DMS 273 (cell line): ENCODE measurements at regions not wholly inside any gene's neighbourhood (a gene's known extent, or its start where the extent isn't known, plus 50 kb on each side); places are given as distances from the start of the nearest gene placed in this dataset.

Experiments
- DNase-seq: peaks from one replicate; lab custom pipeline; 2025; ENCODE audit not compliant: unreplicated experiment; lab: John Stamatoyannopoulos, UW

DNA sequence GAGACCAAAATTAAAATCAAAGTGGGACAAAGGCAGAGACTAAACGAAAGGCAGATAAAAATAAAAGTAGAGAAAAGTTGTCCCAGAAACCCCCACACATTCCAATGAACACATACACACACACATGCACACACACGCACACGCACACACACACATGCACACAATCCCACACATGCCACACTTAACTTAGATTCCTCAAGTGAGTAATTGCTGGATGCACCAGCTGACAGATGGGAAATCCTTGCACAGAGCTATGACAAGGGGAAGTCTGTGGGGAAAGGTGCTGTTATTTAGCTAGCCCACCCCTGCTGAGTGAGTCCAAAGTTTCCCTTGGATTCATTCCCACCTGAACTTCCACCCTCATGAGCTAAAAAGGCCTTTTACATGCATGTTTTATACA is 233.9 kb downstream of the RAB28 start:
- no peak for DNase-seq

DNA sequence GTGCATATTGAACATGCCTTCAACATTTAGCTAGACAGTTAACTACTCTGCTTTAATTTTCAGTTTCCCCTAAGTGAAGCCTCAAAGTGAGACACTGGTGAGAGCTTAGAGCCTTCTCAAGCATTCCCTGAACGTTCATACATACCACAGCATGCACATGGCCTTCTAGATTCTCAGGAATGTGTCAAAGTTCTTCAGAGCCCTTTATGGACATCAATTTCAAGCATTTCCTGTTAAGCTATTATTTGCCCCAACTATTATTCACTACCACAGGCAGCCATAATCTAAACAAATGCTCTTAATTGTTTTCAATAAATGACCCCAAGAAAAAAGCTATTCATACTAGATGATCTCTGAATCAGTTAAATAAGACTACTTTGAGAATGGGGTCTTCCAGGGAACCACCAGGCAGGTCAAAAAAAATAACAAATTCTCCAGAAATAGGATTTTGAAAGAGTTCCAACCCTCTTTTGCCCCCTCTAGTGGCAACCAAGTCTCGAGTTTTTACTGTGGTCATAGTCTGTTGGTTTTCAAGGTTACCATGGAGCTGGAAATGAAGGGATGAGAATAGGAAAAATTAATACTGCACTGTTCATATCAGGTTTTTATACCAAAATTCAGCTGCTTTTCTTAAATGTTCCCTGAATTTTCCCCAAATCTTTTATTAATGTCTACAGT is 235.4 kb downstream of the RAB28 start:
- peak; percentile 3 for DNase-seq

DNA sequence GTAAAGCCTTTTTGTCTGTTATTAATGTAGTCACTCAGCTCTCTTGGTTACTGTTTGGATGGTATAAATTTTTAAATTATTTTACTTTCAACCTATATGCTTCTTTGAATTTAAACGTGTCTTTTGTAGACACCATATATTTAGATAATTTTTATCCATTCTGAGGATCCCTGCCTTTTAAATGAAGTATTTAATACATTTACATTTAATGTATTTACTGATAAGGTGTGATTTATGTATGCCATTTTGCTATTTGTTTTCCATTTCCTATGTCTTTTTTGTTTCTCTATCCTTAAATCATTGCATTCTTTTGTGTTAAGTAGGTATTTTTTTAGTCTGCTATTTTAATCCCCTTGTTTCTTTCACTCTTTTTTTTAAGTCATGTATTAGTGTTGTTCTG is 238.0 kb downstream of the RAB28 start:
- no peak for DNase-seq

DNA sequence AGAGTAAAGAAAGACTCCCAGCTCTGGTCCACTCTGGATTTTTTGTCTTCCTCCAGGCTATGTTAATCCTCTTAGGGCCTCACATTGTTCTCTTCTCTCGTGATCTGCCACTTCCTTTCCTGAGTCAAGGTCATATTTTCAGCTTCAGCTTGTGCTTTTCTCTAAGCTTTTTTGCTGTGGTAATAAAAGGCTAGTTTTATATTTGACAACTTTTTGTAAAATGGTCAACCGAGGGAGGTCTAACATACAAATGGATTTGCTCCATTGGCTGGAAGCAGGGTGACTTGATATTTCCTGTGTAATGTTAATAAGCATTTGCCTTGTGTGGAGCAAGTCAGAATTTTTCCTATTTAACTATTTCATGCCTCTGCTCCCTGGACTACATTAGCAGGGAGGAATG is 239.7 kb downstream of the RAB28 start:
- no peak for DNase-seq

DNA sequence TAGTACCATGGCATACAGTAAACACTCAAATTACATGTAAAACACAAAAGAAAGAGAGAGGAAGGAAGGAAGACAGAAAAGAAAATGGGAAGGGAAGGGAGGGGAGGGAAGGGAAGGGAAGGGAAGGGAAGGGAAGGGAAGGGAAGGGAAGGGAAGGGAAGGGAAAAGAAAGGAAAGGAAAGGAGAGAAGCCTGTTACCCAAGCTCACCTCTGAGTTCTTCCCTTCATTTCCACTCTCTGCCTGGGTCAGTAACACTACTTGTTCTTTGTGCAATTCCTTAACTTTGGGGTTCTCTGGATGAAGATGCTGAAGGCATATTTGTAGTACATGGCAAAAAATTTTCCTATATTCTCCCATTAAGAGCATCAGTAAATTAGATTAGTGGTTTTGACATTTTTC is 241.0 kb downstream of the RAB28 start:
- DNase-seq: no peak

DNA sequence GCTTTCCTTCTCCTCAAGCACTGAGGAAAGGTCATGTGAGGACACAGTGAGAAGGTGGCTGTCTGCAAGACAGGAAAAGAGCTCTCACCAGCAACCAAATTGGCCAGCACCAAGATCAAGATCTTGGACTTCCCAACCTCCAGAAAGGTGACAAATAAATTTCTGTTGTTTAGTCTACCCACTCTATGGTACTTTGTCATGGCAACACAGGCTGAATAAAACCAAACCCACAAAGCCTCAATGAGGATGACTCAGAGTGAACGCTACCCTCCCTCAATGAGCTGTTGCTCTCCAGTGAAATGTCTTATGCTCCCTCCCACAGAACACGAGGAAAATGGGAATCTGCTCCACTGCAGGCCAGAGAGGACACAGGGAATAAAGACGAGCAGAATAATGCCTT is 244.1 kb downstream of the RAB28 start:
- DNase-seq: no peak

DNA sequence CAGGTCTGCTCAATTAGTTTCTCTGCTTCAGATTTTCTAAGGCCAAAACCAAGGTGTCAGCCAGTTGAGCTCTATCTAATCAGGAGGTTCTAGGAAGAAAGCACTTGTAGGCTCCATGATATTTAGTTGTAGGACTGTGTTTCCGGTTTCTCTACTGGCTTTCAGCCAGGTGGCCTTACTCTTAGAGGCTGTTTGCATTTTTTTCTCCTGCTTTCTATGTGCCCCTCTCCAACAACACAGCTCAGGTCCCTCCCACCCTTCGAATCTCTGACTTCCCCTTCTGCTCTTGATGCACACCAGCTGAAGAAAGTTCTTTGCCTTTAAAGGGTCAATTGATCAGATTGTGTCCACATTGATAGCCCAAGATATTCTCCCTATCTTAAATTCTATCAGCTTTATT is 245.2 kb downstream of the RAB28 start:
- no peak for DNase-seq

DNA sequence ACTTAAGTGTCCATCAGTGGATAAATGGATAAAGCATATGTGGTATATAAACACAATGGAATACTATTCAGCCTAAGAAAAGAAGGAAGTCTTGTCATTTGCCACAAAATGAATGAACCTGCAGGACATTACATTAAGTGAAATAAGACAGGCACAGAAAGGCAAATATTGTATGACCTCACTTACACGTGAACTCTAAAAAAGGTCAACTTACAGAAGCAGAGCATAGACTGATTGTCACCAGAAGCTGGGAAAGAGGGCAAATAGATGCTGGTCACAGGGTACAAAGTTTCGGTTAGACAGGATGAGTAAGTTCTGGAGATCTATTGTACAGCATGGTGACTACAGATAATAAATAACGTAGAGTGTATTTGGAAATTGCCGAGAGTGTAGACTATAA is 247.7 kb downstream of the RAB28 start:
- no peak for DNase-seq

DNA sequence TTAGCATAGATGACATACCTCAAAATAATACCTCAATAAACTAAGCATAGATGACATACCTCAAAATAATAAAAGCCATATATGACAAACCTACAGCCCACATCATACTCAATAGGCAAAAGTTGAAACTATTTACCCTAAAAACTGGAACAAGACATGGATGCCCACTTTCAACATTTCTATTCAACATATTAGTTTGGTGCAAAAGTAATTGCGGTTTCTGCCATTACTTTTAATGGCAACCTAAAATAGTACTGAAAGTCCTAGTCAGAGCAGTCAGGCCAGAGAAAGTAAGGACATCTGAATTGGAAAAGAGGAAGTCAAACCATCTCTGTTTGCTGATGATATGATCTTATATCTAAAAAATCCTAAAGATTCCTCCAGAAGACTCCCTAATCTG is 250.4 kb downstream of the RAB28 start:
- no peak for DNase-seq

DNA sequence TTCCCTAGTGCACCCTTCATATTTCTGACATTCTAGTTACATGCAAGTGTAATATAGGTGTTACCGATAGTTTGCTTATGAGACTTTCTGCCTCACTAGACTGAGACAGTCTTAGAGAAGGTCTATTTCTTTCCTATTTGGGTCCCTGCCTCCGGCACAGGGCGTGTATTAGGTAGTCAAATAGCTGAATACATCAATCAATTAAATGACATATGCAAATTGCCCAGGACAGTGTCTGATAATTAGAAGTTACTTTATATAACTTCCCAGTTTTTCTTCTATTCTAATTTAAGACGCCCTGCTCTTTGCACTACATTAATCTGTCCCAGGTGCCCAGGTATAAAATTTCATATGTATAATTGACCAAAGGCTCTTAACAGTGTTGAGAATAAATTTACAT is 264.2 kb downstream of the RAB28 start:
- DNase-seq: no peak

DNA sequence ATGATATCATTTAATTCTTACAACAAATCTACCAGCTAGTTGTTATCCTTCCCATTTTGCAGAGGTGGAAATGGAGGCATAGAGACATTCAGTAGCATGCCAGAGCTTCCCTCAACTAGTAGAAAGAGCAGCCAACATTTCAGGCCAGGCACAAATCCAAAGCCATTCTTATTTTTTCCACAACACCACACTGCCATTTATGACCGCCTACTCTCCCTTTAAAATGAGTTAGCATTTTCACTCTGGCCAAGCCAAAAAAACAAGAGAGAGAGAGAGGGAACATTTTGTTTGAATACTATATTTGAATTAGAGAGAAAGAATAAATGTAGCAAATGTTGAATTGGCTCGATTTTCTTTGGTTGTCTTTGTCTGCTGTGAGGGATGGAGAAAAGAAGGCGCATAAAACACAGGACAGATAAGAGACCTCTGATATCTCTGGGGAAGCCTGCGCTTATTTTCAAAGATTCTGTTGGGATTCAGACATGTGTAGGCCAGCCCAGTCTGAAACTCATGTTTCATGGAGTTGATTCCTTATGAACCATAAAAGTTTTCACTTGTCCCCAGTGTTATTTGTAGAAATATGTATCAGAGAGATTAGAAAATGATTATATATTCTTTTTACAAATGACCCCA is 265.7 kb downstream of the RAB28 start:
- no peak for DNase-seq

DNA sequence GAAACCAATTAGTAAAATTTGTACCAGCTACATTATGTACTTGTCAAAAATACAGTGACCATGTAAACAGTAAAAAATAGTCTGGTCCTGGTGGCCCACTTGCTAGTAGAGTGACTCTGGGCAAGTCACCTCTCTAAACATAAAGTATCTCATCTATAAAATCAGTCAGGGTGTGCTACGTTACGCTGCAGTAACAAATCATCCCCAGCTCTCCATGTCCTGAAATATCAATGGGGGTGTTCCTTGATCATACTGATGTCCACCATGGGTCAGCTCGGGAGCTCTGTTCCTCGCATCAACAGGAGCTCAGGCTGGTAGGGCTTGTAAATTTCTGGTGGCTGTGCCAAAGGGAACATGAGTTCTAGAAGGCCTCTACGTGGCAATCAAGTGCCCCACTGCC is 268.6 kb downstream of the RAB28 start:
- no peak for DNase-seq

DNA sequence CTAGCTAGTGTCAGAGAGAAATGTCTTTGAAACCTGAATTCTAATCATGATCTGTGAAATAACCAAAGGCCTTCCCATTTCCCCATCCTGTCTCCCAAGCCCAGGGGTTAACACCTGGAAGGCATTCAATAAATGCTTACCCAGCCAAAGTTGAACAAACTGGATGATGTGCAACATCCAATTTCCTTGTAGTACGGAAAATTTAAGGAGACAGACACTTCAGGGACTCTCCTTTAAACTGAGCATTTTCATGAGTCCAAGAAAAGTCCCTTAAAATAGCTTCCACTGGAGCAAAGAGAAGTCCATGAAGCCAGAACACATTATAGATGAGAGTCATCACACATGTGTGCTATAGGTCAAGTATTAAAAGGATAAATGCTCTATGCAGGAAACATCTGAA is 271.2 kb downstream of the RAB28 start:
- DNase-seq: no peak

DNA sequence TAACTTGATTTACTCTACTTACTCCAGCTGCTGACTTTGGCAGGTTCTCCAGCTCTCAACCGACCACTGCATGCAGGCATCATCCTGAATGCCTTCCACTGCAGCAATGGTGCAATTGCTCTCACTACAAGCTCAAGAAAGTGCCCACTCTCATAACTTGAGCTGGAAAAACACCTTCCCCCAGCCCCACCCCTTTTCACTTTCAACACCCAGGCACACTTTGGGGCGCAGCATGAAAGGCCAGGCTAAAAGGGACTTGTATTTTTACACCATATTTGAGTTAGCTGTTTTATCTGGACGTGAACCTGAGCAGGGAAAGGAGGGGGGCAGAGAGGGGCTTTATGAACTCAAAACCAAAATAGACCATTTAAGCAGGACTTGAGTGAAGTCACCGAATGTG is 274.5 kb downstream of the RAB28 start:
- DNase-seq: no peak

DNA sequence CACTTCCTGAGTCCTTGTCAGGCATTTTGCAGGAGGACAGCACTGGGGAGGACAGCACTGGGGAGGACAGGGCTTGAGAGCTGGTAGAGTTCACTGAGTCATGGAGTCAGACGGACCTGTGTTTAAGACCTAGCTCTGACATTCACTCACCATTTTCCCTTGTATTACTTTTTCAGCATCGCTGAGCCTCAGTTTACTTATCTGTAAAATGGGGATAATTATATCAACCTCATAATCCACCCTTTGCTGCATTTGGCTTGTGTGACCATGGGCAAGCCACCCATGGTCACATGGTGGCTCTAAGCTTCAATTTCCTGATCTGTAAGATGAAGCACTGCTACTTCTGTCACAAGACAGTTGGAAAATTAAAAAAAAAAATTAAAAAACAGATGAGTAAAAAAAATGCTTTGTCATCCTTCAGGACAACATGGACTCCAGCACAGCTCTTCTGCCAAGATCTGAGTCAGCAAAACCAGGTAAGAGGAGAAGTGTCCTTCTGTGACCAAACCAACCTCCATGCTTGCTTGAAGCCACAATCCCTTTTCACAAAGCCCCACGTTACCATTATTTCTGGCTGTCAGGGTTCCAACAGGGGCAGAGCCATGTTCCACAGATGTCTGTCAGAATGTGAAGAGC is 275.5 kb downstream of the RAB28 start:
- no peak for DNase-seq

DNA sequence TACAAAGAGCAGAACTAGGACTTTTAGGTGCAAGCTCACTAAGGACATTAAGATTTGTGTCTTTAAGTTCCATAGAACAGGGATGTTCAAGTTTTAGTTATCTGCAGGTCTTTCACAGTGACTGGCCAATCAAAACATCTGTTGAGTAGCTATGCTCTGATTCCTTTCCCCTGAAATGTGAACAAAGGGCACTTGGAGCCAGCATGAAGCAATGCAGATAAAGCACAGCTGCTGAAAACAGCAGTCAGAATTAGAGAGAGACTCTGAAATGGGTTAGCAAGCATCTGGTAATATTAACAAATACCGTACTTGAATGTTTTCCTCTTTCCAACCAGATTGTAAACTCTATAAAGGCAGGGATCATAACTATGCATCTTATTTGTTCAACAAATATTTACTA is 276.9 kb downstream of the RAB28 start:
- no peak for DNase-seq

DNA sequence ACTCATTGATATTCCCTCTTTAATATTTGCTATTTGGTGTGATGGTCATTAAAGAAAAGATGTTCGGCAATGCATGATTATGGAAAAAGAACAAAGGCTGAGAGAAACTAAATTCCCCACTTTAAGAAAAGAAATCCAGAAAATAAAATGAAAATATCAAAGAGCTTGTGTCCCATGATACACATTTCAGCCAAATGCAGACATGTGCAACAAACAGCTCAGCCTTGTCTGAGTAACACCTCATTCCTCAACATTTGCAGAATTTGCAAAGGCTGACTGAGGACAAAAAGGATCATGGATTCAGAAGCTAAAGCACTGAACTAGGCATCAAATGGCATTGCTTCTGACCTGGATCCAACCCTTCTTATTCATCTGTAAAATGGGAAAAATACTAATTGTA is 281.0 kb downstream of the RAB28 start:
- DNase-seq: no peak

DNA sequence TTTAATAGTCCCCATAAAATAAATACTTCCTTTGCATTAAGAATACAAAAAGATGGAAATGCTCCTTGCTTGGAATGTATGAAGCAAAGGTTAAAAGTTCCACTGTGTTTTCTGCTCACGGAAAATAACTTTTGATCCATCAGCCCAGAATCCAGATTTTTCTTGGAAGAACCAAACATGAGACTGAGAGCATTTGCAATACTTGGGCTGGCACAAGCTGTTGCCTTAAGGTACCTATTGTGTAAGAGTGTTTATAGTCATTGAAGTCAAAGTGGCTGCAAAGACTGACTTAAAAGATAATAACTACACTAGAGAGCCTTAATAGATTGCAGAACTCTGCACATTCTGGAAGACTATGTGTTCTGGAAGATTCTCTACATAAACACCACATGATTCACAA is 281.4 kb downstream of the RAB28 start:
- DNase-seq: no peak

DNA sequence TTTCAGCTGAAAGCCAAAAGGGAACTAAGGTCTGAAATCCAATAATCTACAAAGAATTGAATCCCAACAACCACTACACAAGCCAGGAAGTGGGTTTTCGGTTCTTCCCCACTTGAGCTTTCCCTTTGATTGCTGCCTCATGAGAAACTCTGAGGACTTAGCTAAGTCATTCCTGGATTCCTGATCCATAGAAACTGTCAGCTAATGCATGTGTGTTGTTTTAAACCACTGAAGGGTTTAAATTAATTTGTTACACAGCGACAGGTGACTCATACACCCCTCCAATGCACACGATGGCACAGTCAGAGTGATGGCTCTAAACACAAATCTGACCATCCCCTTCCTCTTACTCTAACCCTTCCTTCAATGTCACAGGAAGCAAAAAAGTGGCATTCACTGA is 282.9 kb downstream of the RAB28 start:
- DNase-seq: no peak

DNA sequence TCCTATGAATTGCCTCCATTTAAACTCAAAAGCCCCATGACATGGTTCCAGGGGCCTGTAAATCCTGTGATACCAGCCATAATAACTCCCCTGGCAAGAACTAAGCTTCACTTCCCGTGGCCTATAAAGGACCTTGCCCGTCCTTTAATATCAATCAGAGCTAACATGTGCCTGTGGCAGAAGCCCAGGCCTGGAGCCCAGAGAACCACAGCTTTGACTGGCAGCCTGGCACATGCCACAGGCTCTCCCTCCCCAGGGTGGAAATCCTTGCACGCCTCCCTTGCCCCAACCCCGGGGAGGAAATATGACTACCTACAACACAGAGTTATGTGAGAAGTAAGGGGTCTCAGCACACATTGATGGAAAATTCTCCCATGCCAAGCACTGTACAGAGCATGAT is 287.4 kb downstream of the RAB28 start:
- DNase-seq: no peak

DNA sequence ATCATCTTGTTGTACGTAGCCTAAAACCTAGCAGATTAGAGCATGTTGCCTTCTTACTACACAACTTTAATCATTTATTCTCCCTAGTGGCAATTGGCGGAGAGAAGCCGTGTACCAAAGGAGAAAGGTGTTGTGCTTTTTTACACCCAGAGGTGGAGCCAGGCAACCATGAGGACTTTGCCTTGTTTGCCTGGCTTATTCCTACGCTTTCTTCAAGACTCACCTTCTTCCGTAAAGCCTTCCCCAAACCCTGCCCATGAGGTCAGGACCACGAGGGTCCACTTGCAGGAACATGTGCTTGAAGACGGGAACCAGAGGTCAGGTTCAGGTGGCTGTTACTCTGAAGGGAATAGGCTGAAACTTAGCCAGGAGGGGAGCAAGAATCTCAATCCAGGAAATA is 290.5 kb downstream of the RAB28 start:
- no peak for DNase-seq

DNA sequence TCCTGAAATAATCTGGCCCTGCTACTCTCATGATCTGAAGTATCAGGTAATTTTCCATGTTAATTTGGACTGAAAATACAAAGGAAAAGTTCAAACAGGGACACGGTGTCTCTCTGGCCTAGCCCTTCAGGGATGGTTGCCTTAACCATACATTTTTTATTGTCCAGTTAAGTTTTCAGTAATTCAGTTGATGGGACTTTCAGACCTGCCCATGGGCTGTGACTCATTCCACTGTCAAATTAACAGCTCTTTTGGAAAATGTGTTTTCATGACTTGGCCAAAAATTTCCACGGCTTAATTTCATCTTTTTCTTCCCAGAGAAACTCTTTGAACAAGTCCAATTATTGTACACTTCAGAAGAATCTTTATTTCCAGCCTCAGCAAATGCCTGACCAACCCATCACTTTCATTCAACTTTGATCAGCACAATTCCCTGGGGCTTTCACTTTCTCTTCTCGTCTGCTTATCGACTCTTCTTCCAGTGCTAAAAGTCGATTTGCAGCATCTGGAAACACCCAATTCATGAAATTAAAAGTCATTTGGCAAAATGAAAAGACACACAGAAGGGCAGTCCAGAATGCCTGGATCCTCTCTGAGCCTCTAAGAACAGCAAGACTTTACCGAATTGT is 293.9 kb downstream of the RAB28 start:
- no peak for DNase-seq
